ENCODE measurements at regions not wholly inside any gene's neighbourhood (a gene's known extent, or its start where the extent isn't known, plus 50 kb on each side); places are given as distances from the start of the nearest gene placed in this dataset.

- Histone ChIP-seq H3K4ac (ENCODE audit: low read depth, low read length) (no peak overlapping the region), H3K27ac (ENCODE audit: low read depth, low read length) (no peak overlapping the region), H4K12ac (ENCODE audit: low read depth, low read length) (no peak overlapping the region), H3K23ac (ENCODE audit: low read length) (no peak overlapping the region), H3K4me3 (ENCODE audit: low read depth, low read length) (no peak overlapping the region), H3K4me1 (ENCODE audit: control insufficient read depth in 1 of 2, insufficient read depth in 2 of 2, low read length in 2 of 2) (no peaks in the 10 kb centered on the region), H4K91ac (ENCODE audit: low read depth, low read length) (no peak overlapping the region), H2AFZ (ENCODE audit: insufficient read depth, low read length, poor library complexity) (no peak overlapping the region), H4K8ac (ENCODE audit: low read depth, low read length) (no peak overlapping the region), H2BK12ac (ENCODE audit: low read length) (no peak overlapping the region), H3K4me2 (ENCODE audit: low read length) (no peak overlapping the region), H3K27me3 (ENCODE audit: insufficient read depth, low read length) (no peaks in the 10 kb centered on the region), H2BK120ac (ENCODE audit: insufficient read depth, low read length, poor library complexity) (no peak overlapping the region), H3K18ac (ENCODE audit: low read length) (no peak overlapping the region), H2BK5ac (ENCODE audit: low read depth, low read length, poor library complexity) (no peak overlapping the region), H3K14ac (ENCODE audit: low read length) (no peak overlapping the region), H2AK5ac (ENCODE audit: low read length) (no peak overlapping the region), H3K79me2 (ENCODE audit: control insufficient read depth, insufficient read depth, low read length, poor library complexity) (no peaks in the 10 kb centered on the region), H3K36me3 (ENCODE audit: control insufficient read depth in 1 of 2, insufficient read depth in 2 of 2, low read length in 2 of 2) (no peaks in the 10 kb centered on the region), H3K9ac (ENCODE audit: low read length) (no peak overlapping the region), H3K79me1 (ENCODE audit: low read length) (no peaks in the 10 kb centered on the region), H3K9me3 (ENCODE audit: insufficient read depth, low read depth, low read length) (no peaks in the 10 kb centered on the region)
- DNase-seq: no peak
- WGBS (ENCODE audit: extremely low coverage, insufficient coverage, insufficient read length): no CpG with 5 or more reads among the region's 1 CpG
Observed at GRCh38 chr5:13591621-13592020, 352.9 kb downstream of the DNAH5 start.

GRCh38 chr5:13585324-13585723 lies 359.2 kb downstream of the DNAH5 start:
- Histone ChIP-seq H3K14ac (ENCODE audit: low read length) (no peak overlapping the region), H3K79me1 (ENCODE audit: low read length) (no peaks in the 10 kb centered on the region), H3K27ac (ENCODE audit: low read depth, low read length) (no peak overlapping the region), H3K79me2 (ENCODE audit: control insufficient read depth, insufficient read depth, low read length, poor library complexity) (no peaks in the 10 kb centered on the region), H3K4me1 (ENCODE audit: control insufficient read depth in 1 of 2, insufficient read depth in 2 of 2, low read length in 2 of 2) (no peaks in the 10 kb centered on the region), H3K4me3 (ENCODE audit: low read depth, low read length) (no peak overlapping the region), H2BK12ac (ENCODE audit: low read length) (no peak overlapping the region), H3K36me3 (ENCODE audit: control insufficient read depth in 1 of 2, insufficient read depth in 2 of 2, low read length in 2 of 2) (no peaks in the 10 kb centered on the region), H4K8ac (ENCODE audit: low read depth, low read length) (no peak overlapping the region), H3K18ac (ENCODE audit: low read length) (no peak overlapping the region), H2AFZ (ENCODE audit: insufficient read depth, low read length, poor library complexity) (no peak overlapping the region), H3K9me3 (ENCODE audit: insufficient read depth, low read depth, low read length) (no peaks in the 10 kb centered on the region), H3K9ac (ENCODE audit: low read length) (no peak overlapping the region), H3K23ac (ENCODE audit: low read length) (no peak overlapping the region), H3K27me3 (ENCODE audit: insufficient read depth, low read length) (no peaks in the 10 kb centered on the region), H2AK5ac (ENCODE audit: low read length) (no peak overlapping the region), H2BK5ac (ENCODE audit: low read depth, low read length, poor library complexity) (no peak overlapping the region), H3K4ac (ENCODE audit: low read depth, low read length) (no peak overlapping the region), H2BK120ac (ENCODE audit: insufficient read depth, low read length, poor library complexity) (no peak overlapping the region), H4K91ac (ENCODE audit: low read depth, low read length) (no peak overlapping the region), H4K12ac (ENCODE audit: low read depth, low read length) (no peak overlapping the region), H3K4me2 (ENCODE audit: low read length) (no peak overlapping the region)
- no peak for DNase-seq
- no CpG with 5 or more reads among the region's 2 CpGs for WGBS (ENCODE audit: extremely low coverage, insufficient coverage, insufficient read length)

- Histone ChIP-seq H3K4me1 (ENCODE audit: control insufficient read depth in 1 of 2, insufficient read depth in 2 of 2, low read length in 2 of 2) (no peaks in the 10 kb centered on the region), H3K4me2 (ENCODE audit: low read length) (no peak overlapping the region), H2AK5ac (ENCODE audit: low read length) (no peak overlapping the region), H2BK12ac (ENCODE audit: low read length) (no peak overlapping the region), H3K36me3 (ENCODE audit: control insufficient read depth in 1 of 2, insufficient read depth in 2 of 2, low read length in 2 of 2) (no peaks in the 10 kb centered on the region), H3K27me3 (ENCODE audit: insufficient read depth, low read length) (no peaks in the 10 kb centered on the region), H3K9ac (ENCODE audit: low read length) (no peak overlapping the region), H4K91ac (ENCODE audit: low read depth, low read length) (no peak overlapping the region), H2BK5ac (ENCODE audit: low read depth, low read length, poor library complexity) (no peak overlapping the region), H3K27ac (ENCODE audit: low read depth, low read length) (no peak overlapping the region), H3K79me2 (ENCODE audit: control insufficient read depth, insufficient read depth, low read length, poor library complexity) (no peaks in the 10 kb centered on the region), H4K12ac (ENCODE audit: low read depth, low read length) (no peak overlapping the region), H3K9me3 (ENCODE audit: insufficient read depth, low read depth, low read length) (no peaks in the 10 kb centered on the region), H3K4ac (ENCODE audit: low read depth, low read length) (no peak overlapping the region), H2BK120ac (ENCODE audit: insufficient read depth, low read length, poor library complexity) (no peak overlapping the region), H3K79me1 (ENCODE audit: low read length) (no peaks in the 10 kb centered on the region), H3K4me3 (ENCODE audit: low read depth, low read length) (no peak overlapping the region), H4K8ac (ENCODE audit: low read depth, low read length) (no peak overlapping the region), H3K14ac (ENCODE audit: low read length) (no peak overlapping the region), H3K23ac (ENCODE audit: low read length) (no peak overlapping the region), H2AFZ (ENCODE audit: insufficient read depth, low read length, poor library complexity) (no peak overlapping the region), H3K18ac (ENCODE audit: low read length) (no peak overlapping the region)
- WGBS (ENCODE audit: extremely low coverage, insufficient coverage, insufficient read length): no CpG with 5 or more reads among the region's 7 CpGs
- DNase-seq: no peak
Observed at GRCh38 chr5:13581914-13582313, 362.6 kb downstream of the DNAH5 start.

- Histone ChIP-seq H4K8ac (ENCODE audit: low read depth, low read length) (no peak overlapping the region), H3K14ac (ENCODE audit: low read length) (no peak overlapping the region), H2AK5ac (ENCODE audit: low read length) (no peak overlapping the region), H4K91ac (ENCODE audit: low read depth, low read length) (no peak overlapping the region), H2BK5ac (ENCODE audit: low read depth, low read length, poor library complexity) (no peak overlapping the region), H2AFZ (ENCODE audit: insufficient read depth, low read length, poor library complexity) (no peak overlapping the region), H3K27me3 (ENCODE audit: insufficient read depth, low read length) (no peaks in the 10 kb centered on the region), H3K4me1 (ENCODE audit: control insufficient read depth in 1 of 2, insufficient read depth in 2 of 2, low read length in 2 of 2) (no peaks in the 10 kb centered on the region), H3K18ac (ENCODE audit: low read length) (no peak overlapping the region), H3K9me3 (ENCODE audit: insufficient read depth, low read depth, low read length) (no peaks in the 10 kb centered on the region), H2BK12ac (ENCODE audit: low read length) (no peak overlapping the region), H3K36me3 (ENCODE audit: control insufficient read depth in 1 of 2, insufficient read depth in 2 of 2, low read length in 2 of 2) (no peaks in the 10 kb centered on the region), H3K27ac (ENCODE audit: low read depth, low read length) (no peak overlapping the region), H4K12ac (ENCODE audit: low read depth, low read length) (no peak overlapping the region), H3K4me2 (ENCODE audit: low read length) (no peak overlapping the region), H3K79me2 (ENCODE audit: control insufficient read depth, insufficient read depth, low read length, poor library complexity) (no peaks in the 10 kb centered on the region), H3K23ac (ENCODE audit: low read length) (no peak overlapping the region), H3K79me1 (ENCODE audit: low read length) (no peaks in the 10 kb centered on the region), H2BK120ac (ENCODE audit: insufficient read depth, low read length, poor library complexity) (no peak overlapping the region), H3K4ac (ENCODE audit: low read depth, low read length) (no peak overlapping the region), H3K4me3 (ENCODE audit: low read depth, low read length) (no peak overlapping the region), H3K9ac (ENCODE audit: low read length) (no peak overlapping the region)
- DNase-seq: no peak
- WGBS (ENCODE audit: extremely low coverage, insufficient coverage, insufficient read length): no CpG with 5 or more reads among the region's 5 CpGs
Observed at GRCh38 chr5:13581132-13581531, 363.4 kb downstream of the DNAH5 start.

Measured in trophoblast cell (in vitro differentiated cells and primary cell).